Activated CD8-positive, alpha-beta memory T cell treated with anti-CD3 and anti-CD28 coated beads, Interleukin-2, amount 10 ng/mL, durations not matched to agents 7 days and 5 days (primary cell): ENCODE measurements at regions not wholly inside any gene's neighbourhood (a gene's known extent, or its start where the extent isn't known, plus 50 kb on each side); places are given as distances from the start of the nearest gene placed in this dataset.
"Not testable (repeated sequence)": the region's sequence is repeated elsewhere in the genome, so short reads cannot be mapped to it uniquely, and the experiment has no call there.

Experiments
- ATAC-seq: fragments of 150-1000 bp; cut with Tn5 transposase; one replicate; pipeline ENCODE4 v1.10.0; 2021; ENCODE audit warnings: moderate library complexity
- CTCF ChIA-PET: fragments of 350-600 bp; sonication (Branson Sonifier 250); formaldehyde crosslinking; loops from one replicate; lab custom pipeline; 2021; ENCODE audit warnings: antibody characterized with exemption; lab: Charles Lee
- DNase-seq: peaks from one replicate; pipeline ENCODE4 v3.0.0-alpha.2; 2020
- H3K27ac Mint-ChIP-seq: one replicate; pipeline ENCODE4 v1.8.0; 2021; ENCODE audit warnings: mild to moderate bottlenecking, mixed read lengths
- H3K27me3 Mint-ChIP-seq: one replicate; pipeline ENCODE4 v1.8.0; 2021; ENCODE audit warnings: mixed read lengths
- H3K36me3 Mint-ChIP-seq: one replicate; pipeline ENCODE4 v1.8.0; 2021; ENCODE audit warnings: mild to moderate bottlenecking, mixed read lengths
- H3K4me1 Mint-ChIP-seq: one replicate; pipeline ENCODE4 v1.8.0; 2021; ENCODE audit warnings: mixed read lengths
- H3K4me3 Mint-ChIP-seq: one replicate; pipeline ENCODE4 v1.8.0; 2021; ENCODE audit warnings: mild to moderate bottlenecking, moderate library complexity, mixed read lengths
- H3K9me3 Mint-ChIP-seq: one replicate; pipeline ENCODE4 v1.8.0; 2022; ENCODE audit warnings: low read depth, mixed read lengths

DNA sequence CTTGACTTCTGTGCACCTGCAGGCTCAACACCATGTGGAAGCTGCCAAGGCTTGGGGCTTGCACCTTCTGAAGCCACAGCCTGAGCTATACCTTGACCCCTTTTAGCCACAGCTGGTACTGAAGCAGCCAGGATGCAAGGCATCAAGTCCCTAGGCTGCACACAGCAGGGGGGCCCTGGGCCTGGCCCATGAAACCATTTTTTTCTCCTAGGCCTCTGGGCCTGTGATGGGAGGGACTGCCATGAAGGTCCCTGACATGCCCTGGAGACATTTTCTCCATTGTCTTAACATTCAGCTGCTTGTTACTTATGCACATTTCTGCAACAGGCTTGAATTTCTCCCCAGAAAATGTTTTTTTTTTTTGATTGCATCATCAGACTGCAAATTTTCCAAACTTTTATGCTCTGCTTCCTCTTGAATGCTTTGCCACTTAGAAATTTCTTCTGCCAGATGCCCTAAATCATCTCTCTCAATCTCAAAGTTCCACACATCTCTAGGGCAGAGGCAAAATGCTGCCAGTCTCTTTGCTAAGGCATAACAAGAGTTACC is 260.2 kb downstream of the SPRY1 start:
- DNase-seq, H3K27me3 Mint-ChIP-seq, H3K4me3 Mint-ChIP-seq, H3K9me3 Mint-ChIP-seq, ATAC-seq, H3K27ac Mint-ChIP-seq: not testable (repeated sequence)
- Mint-ChIP-seq H3K4me1 (peaks cover 11% of the 10 kb centered on the region), H3K36me3 (peaks cover 18% of the 10 kb centered on the region)
- CTCF ChIA-PET = interaction anchor here (0.8 kb wide), 2 partner anchors 92 to 266 kb away, joined by 3 read pairs; no protein-coding TSS in a partner anchor

DNA sequence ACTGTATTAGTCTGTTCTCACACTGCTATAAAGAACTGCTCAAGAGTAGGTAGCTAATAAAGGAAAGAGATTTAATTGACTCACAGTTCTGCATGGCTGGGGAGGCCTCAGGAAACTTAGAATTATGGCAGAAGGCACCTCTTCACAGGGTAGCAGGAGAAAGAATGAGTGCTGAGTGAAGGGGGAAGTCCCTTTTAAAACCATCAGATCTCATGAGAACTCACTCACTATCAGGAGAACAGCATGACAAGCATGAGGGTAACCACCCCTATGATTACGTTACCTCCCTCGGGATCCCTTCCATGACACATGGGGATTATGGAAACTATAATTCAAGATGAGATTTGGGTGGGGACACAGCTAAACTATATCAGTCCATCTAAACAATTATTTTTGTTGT is 261.0 kb downstream of the SPRY1 start:
- ATAC-seq, H3K4me3 Mint-ChIP-seq, H3K27me3 Mint-ChIP-seq, DNase-seq, H3K27ac Mint-ChIP-seq, H3K9me3 Mint-ChIP-seq: not testable (repeated sequence)
- Mint-ChIP-seq H3K36me3 (peaks cover 18% of the 10 kb centered on the region), H3K4me1 (peaks cover 11% of the 10 kb centered on the region)
- CTCF ChIA-PET = interaction anchor here (5.8 kb wide), 1 partner anchor 93 kb away, joined by 33 read pairs; no protein-coding TSS in a partner anchor

DNA sequence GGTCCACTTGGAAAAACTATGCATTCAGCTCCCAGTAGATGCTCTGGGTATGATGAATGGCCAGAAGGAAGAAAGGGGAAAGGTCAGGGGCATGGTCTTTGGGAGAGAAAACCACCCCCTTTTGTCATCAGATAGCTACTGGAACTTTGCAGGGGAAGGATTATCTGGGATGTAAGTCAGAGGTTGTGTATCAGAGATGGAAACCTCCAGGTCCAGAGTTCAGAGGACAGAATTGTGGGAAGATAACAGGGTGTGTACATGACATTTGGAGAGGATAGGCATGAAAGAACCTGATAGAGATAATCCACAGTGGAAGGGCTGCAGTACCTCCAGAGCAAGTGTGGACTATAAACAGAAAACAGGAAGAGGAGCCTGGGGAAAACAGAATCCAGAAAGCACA is 262.7 kb downstream of the SPRY1 start:
- peaks cover 7% of the 10 kb centered on the region for H3K9me3 Mint-ChIP-seq
- H3K27ac Mint-ChIP-seq = no peak overlapping the region
- CTCF ChIA-PET = interaction anchor here (1.1 to 5.8 kb wide), 2 partner anchors 95 to 204 kb away, joined by 3 to 33 read pairs; no protein-coding TSS in a partner anchor
- no peak overlapping the region for H3K4me3 Mint-ChIP-seq
- ATAC-seq = no peak
- DNase-seq = no peak
- H3K36me3 Mint-ChIP-seq = peaks cover 17% of the 10 kb centered on the region
- peaks cover 11% of the 10 kb centered on the region for H3K4me1 Mint-ChIP-seq
- H3K27me3 Mint-ChIP-seq = peaks cover 9% of the 10 kb centered on the region

DNA sequence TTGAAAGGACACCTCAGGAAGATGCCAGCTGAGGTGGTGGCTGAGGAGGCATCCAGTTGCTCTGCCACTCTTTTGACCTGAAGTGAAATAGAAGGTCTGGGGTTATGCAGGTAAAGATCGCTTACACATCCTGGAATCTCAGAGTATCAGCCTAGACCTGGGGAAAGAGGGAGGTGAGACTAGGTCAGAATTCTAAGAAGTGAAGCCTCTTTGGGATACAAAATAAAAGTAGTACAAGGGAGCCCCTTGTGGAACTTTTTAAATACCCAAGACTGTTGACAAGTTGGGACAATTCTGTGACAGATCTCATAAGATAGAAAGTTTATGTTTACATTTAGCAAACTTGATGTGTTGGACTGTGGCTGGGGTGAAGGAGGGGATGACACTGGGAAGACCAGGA is 263.1 kb downstream of the SPRY1 start:
- no peak overlapping the region for H3K4me3 Mint-ChIP-seq
- H3K4me1 Mint-ChIP-seq = peaks cover 11% of the 10 kb centered on the region
- H3K9me3 Mint-ChIP-seq = peaks cover 7% of the 10 kb centered on the region
- H3K36me3 Mint-ChIP-seq = peaks cover 17% of the 10 kb centered on the region
- DNase-seq (no peak), ATAC-seq (peak; percentile 60)
- CTCF ChIA-PET = interaction anchor here (5.8 kb wide), 1 partner anchor 95 kb away, joined by 33 read pairs; no protein-coding TSS in a partner anchor
- H3K27me3 Mint-ChIP-seq = peaks cover 9% of the 10 kb centered on the region
- H3K27ac Mint-ChIP-seq = no peak overlapping the region

DNA sequence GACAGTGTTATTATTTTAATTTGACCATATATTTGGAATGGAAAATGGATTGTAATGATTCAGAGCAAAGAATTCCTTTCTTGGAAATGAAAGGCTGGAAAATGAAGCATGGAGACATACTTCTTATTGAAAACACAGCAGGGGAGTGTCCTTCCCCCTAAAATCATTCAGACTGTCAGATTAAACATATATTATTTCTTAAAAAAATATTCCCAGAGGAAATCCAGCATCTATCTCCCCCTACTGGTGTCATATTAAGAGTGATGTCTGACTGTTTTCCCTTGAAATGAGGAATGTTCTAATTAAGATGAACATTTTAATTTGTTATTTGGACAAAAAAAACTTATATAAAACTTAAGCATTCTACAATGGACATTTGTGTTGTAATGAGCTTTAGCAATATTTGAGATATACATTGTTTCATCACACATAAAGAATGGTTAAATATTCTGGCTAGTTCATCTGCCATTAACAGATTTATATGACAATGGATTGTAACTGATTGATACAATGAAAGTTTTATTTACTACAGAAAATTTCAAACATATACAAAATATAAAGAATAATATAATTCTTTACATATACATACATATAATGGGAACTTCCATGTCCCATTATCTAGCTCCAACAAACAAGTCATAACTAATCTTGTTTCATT is 264.6 kb downstream of the SPRY1 start:
- Mint-ChIP-seq H3K4me3 (no peak overlapping the region), H3K4me1 (peaks cover 11% of the 10 kb centered on the region), H3K9me3 (peaks cover 7% of the 10 kb centered on the region), H3K36me3 (peaks cover 12% of the 10 kb centered on the region), H3K27me3 (peaks cover 11% of the 10 kb centered on the region), H3K27ac (no peak overlapping the region)
- no peak for ATAC-seq
- no peak for DNase-seq
- CTCF ChIA-PET = interaction anchor here (0.8 to 5.8 kb wide), 14 partner anchors 10 to 555 kb away, joined by 3 to 33 read pairs (median 4); partner anchors contain the start of gene SPRY1

DNA sequence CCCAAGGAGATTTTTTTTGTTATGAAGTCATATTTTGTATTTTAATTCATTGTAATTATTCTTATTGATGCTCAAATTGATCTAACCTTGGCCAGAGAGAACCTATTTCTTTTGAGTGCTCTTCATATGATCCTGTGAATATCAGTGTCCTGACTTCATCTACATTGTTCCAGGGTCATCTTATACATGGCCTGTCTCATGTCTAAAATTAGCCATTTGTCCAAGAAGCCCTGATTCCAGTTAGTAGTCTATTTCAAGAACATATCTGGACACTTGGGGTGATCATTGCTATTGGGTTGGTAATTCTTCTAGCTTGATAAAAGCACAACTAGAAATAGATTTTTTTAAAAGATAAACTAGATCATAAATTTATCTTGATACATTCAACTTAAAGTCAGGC is 266.2 kb downstream of the SPRY1 start:
- no peak for DNase-seq
- Mint-ChIP-seq H3K27ac (no peak overlapping the region), H3K4me3 (no peak overlapping the region)

DNA sequence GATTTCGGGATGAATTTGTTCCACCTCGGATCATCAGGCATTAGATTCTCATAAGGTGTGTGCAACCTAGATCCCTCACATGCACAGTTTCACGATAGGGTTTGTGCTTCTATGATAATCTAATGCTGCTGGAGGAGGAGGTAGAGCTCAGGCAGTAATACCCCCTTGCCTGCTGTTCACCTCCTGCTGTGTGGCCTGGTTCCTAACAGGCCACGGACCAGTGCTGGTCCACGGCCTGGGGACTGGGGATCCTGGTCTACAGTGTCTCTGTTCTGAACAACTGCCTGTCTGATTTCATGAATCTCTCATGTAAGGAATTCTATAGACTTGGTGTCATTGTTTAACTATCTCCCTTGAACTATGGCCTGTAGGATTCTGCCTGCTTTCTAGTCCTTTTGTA is 269.9 kb downstream of the SPRY1 start:
- no peak for DNase-seq
- H3K4me1 Mint-ChIP-seq = peaks cover 9% of the 10 kb centered on the region
- no peaks in the 10 kb centered on the region for H3K9me3 Mint-ChIP-seq
- CTCF ChIA-PET = no interaction called here
- peaks cover 9% of the 10 kb centered on the region for H3K36me3 Mint-ChIP-seq
- H3K27ac Mint-ChIP-seq = no peak overlapping the region
- no peak overlapping the region for H3K4me3 Mint-ChIP-seq
- no peak for ATAC-seq
- peaks cover 13% of the 10 kb centered on the region for H3K27me3 Mint-ChIP-seq

More for the DNA sequence above, 266.2 kb downstream of the SPRY1 start:
- H3K27me3 Mint-ChIP-seq = peaks cover 11% of the 10 kb centered on the region
- H3K4me1 Mint-ChIP-seq = peaks cover 11% of the 10 kb centered on the region
- H3K36me3 Mint-ChIP-seq = peaks cover 3% of the 10 kb centered on the region
- H3K9me3 Mint-ChIP-seq = no peaks in the 10 kb centered on the region
- CTCF ChIA-PET = interaction anchor here (2.6 to 5.8 kb wide), 2 partner anchors 98 to 557 kb away, joined by 6 to 33 read pairs; no protein-coding TSS in a partner anchor
- no peak for ATAC-seq

DNA sequence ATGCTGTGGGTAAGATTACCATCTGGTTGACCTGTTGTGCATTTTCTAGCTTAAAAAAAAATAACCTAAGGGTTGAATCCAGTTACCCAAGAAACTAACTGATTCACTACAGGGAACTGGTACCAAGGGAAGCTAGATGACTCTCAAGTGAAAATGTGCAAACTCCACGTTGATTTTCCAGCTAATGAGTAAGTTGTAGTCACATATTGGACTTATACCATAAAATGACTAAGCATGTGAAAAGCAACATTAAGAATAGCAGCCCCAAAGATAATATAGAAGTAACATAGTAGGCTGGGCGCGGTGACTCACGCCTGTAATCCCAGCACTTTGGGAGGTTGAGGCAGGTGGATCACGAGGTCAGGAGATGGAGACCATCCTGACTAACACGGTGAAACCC is 270.9 kb downstream of the SPRY1 start:
- CTCF ChIA-PET = no interaction called here
- ATAC-seq (no peak), DNase-seq (no peak)
- Mint-ChIP-seq H3K4me3 (no peak overlapping the region), H3K27me3 (peaks cover 11% of the 10 kb centered on the region), H3K9me3 (no peaks in the 10 kb centered on the region), H3K36me3 (peaks cover 10% of the 10 kb centered on the region), H3K4me1 (peaks cover 16% of the 10 kb centered on the region), H3K27ac (no peak overlapping the region)

DNA sequence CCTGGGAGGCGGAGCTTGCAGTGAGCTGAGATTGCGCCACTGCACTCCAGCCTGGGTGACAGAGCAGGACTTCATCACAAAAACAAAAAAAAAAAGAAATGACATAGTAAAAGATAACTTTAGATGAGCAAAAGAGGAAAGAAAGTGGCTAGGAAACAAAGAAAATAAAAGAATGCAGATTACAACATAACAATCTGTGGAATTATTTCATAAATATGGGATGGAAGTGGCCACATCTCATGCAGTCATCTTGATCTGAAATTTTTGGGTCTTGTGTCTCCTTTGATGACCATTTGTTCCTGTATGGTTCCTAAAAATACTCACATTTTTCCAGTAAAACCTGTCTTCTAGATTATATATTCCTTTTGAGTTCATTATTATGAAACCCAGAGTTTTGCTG is 271.4 kb downstream of the SPRY1 start:
- Mint-ChIP-seq H3K27ac (no peak overlapping the region), H3K4me1 (peaks cover 20% of the 10 kb centered on the region), H3K9me3 (no peaks in the 10 kb centered on the region), H3K4me3 (no peak overlapping the region), H3K27me3 (peaks cover 11% of the 10 kb centered on the region), H3K36me3 (peaks cover 10% of the 10 kb centered on the region)
- CTCF ChIA-PET = no interaction called here
- ATAC-seq (no peak), DNase-seq (no peak)

DNA sequence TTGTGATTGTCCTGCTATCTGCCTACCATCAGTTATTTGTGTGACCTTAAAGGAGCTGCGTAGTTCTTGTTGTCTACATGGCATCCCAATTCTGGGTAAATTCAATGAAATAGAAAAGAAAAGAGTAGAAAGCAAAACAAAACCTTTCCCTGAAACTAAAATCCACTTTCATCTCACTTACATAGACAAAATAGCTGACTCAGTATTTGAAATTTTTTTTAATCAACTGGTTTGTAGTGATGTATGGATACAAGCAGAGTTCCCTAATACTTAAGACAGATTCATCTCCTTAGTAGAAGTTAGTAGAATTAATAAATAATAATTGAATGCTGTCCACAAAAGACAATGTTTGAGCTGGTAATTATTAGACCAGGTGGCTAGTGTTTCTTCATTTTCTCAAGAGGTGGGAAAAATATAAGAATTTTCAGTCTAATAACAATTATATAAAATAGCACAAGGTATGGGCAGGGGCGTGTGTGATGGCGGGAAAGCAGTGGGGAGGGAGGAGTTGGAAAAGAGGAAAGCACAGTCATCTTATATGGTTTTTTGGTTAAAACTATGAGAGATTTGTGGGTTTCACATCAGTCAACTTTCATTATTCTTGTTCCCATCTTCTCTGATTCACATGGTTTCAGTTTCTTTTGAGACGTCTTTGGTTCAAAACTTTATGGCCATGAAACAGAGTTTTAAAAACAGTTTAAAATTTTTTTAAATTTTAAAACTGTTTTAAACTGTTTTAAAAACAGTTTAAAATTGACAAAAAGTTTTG is 275.2 kb downstream of the SPRY1 start:
- peaks cover 38% of the 10 kb centered on the region for H3K4me1 Mint-ChIP-seq
- peaks cover 21% of the 10 kb centered on the region for H3K36me3 Mint-ChIP-seq
- H3K9me3 Mint-ChIP-seq = peaks cover 3% of the 10 kb centered on the region
- DNase-seq = peak; percentile 64
- peak overlapping the region; percentile 8 for H3K4me3 Mint-ChIP-seq
- CTCF ChIA-PET = interaction anchor here (0.8 to 1.9 kb wide), 3 partner anchors 11 to 273 kb away, joined by 3 to 6 read pairs (median 3); no protein-coding TSS in a partner anchor
- H3K27me3 Mint-ChIP-seq = peaks cover 20% of the 10 kb centered on the region
- H3K27ac Mint-ChIP-seq = no peak overlapping the region
- ATAC-seq = peak; percentile 86

DNA sequence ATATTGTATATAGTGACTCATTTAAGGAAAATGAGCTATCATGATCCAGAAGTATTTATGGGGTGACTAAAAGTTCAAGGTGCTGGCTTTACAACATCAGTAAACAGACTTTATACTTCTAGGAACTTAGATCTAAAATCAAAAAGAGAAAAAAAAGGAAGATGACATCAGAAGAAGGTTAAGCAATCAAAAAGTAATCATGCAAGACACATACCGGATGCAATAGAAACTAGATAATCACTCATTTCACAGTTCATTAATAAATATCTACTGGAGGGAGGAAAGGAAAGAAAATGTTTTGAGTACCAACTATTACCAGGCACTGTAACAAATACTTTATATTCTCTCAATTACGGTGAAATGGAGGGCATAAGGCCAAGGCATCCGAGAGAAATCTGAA is 276.4 kb downstream of the SPRY1 start:
- H3K4me1 Mint-ChIP-seq = peaks cover 38% of the 10 kb centered on the region
- H3K4me3 Mint-ChIP-seq = no peak overlapping the region
- no peak for DNase-seq
- peaks cover 3% of the 10 kb centered on the region for H3K9me3 Mint-ChIP-seq
- CTCF ChIA-PET = interaction anchor here (0.8 kb wide), 1 partner anchor 249 kb away, joined by 3 read pairs; no protein-coding TSS in a partner anchor
- peaks cover 28% of the 10 kb centered on the region for H3K27me3 Mint-ChIP-seq
- ATAC-seq = peak; percentile 34
- peaks cover 21% of the 10 kb centered on the region for H3K36me3 Mint-ChIP-seq
- H3K27ac Mint-ChIP-seq = no peak overlapping the region

DNA sequence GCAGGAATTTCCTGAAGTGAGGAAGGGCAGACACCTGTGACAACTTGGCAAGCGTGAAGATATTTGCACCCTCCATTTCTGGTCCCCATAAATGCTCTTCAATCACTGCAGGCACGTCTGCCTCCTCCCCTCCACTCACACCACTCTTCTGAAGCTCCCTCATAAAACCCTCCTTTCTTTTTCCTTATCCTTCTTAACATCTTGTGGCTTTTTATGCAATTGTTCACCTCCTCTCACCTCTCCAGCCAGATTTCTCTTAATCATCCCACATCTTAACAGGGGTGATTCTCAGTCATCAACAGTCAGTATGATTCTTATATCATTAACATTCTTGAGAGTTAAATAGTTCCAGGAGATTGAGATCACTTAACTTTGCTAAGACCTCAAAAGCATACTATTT is 277.4 kb downstream of the SPRY1 start:
- ATAC-seq (no peak), DNase-seq (no peak)
- no peak overlapping the region for H3K27ac Mint-ChIP-seq
- peaks cover 38% of the 10 kb centered on the region for H3K27me3 Mint-ChIP-seq
- peaks cover 17% of the 10 kb centered on the region for H3K36me3 Mint-ChIP-seq
- H3K4me3 Mint-ChIP-seq = no peak overlapping the region
- CTCF ChIA-PET = no interaction called here
- H3K4me1 Mint-ChIP-seq = peaks cover 35% of the 10 kb centered on the region
- peaks cover 3% of the 10 kb centered on the region for H3K9me3 Mint-ChIP-seq

DNA sequence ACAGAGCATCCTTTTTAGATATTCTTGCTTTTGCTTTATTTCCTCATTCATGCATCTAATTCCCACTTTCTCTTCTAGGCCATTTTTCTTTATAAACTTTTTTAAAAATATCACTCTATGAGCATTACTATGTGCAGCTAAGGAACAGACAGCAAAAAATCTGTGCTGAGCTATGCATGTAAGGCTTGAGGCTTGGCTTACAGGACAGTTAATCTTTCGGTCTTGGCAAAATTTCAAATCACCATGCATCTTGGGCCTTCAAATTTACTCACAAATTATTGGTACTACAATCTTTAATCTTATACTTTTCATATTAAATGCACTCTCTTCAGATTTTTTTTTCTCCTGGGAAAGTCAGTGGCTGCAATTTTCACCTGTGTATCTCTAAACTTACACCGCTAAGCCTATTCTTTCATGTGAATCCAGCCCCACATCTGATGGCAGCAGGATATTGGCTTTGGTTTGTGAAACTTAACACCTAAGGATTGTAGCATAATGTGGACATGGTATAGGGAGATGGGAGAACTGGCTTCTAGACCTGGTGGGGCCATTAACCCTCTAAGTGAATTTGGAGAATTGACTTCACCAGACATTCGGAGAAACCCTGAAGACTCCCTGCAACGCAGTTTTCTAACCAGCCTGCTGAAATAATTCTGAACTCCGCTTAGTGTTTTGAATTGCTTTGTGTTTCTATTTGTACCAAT is 278.3 kb downstream of the SPRY1 start:
- H3K27me3 Mint-ChIP-seq = peaks cover 40% of the 10 kb centered on the region
- no peak overlapping the region for H3K27ac Mint-ChIP-seq
- H3K4me1 Mint-ChIP-seq = peaks cover 33% of the 10 kb centered on the region
- no peak for DNase-seq
- CTCF ChIA-PET = no interaction called here
- peaks cover 3% of the 10 kb centered on the region for H3K9me3 Mint-ChIP-seq
- ATAC-seq = no peak
- H3K36me3 Mint-ChIP-seq = peaks cover 15% of the 10 kb centered on the region
- no peak overlapping the region for H3K4me3 Mint-ChIP-seq
